ENCODE measurements at regions not wholly inside any gene's neighbourhood (a gene's known extent, or its start where the extent isn't known, plus 50 kb on each side); places are given as distances from the start of the nearest gene placed in this dataset.

GRCh38 chr5:125286271-125286670 lies 539.8 kb upstream of the ZNF608 start:
- TF ChIP-seq TAF1 (conservative IDR thresholded peaks at IDR 0.05) = no peak
- TF ChIP-seq CTCF (IDR thresholded peaks at IDR 0.05; ENCODE audit: low read depth, low read length, missing input control) = no peak

All from liver (tissue), 3 donors.